Epithelial cell of esophagus (primary cell): ENCODE measurements at regions not wholly inside any gene's neighbourhood (a gene's known extent, or its start where the extent isn't known, plus 50 kb on each side); places are given as distances from the start of the nearest gene placed in this dataset.

Experiments
- DNase-seq: peaks from one replicate; pipeline ENCODE4 v3.0.0; 2010; ENCODE audit warnings: low read depth
- H3K4me3 ChIP-seq: 2 replicates; pipeline ENCODE4 v1.5.1; 2011; ENCODE audit warnings: mild to moderate bottlenecking, low read length, control low read depth
- CTCF ChIP-seq: IDR thresholded peaks from 2 replicates; pipeline ENCODE4 v1.5.1; 2011; ENCODE audit warnings: low read depth, mild to moderate bottlenecking, low read length, control low read depth, inconsistent platforms; ENCODE audit not compliant: insufficient read depth; ENCODE audit errors: missing control alignments

- DNase-seq, result peak; percentile 89
- TF ChIP-seq CTCF, result no peak
- H3K4me3 ChIP-seq, result no peak overlapping the region
Observed at GRCh38 chr3:99394831-99395778, 243.3 kb upstream of the COL8A1 start.

GRCh38 chr3:99393961-99394360, 244.4 kb upstream of the COL8A1 start:
- no peak for TF ChIP-seq CTCF
- no peak overlapping the region for H3K4me3 ChIP-seq
- no peak for DNase-seq

- H3K4me3 ChIP-seq, result no peak overlapping the region
- no peak for DNase-seq
- no peak for TF ChIP-seq CTCF
Observed at GRCh38 chr3:99388780-99389179, 249.6 kb upstream of the COL8A1 start.

- no peak overlapping the region for H3K4me3 ChIP-seq
- peak; percentile 15 for DNase-seq
- TF ChIP-seq CTCF, result no peak
Observed at GRCh38 chr3:99384596-99384995, 253.8 kb upstream of the COL8A1 start.

- DNase-seq, result no peak
- no peak for TF ChIP-seq CTCF
- no peak overlapping the region for H3K4me3 ChIP-seq
Observed at GRCh38 chr3:99376926-99377325, 261.5 kb upstream of the COL8A1 start.

- no peak overlapping the region for H3K4me3 ChIP-seq
- DNase-seq, result no peak
- TF ChIP-seq CTCF, result no peak
Observed at GRCh38 chr3:99373846-99374210, 264.6 kb upstream of the COL8A1 start.

- no peak for DNase-seq
- H3K4me3 ChIP-seq, result no peak overlapping the region
- TF ChIP-seq CTCF, result no peak
Observed at GRCh38 chr3:99373088-99373845, 265.1 kb upstream of the COL8A1 start.
